ENCODE measurements at regions not wholly inside any gene's neighbourhood (a gene's known extent, or its start where the extent isn't known, plus 50 kb on each side); places are given as distances from the start of the nearest gene placed in this dataset.

GRCh38 chr2:12289120-12289802, 427.5 kb upstream of the TRIB2 start:
- ATAC-seq (ENCODE audit: low read depth) = no peak

DNA sequence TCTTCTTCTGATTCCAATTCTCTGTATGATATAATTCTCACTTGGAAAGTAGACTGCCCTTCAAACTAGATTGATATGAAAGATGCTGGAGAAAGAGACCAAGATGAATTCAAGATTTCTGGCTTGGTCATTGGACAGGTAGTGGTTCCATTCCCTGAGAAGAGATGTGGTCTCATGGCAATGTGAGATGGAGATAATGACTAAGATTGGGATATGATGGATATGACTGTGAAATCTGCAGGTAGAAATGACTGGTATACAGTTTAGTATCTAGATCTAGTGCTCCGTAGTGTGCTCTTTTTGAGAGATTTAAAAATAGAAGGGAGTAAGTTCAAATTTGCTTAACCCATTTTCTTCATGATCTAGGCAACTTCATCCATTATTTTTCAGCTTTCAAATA, 425.4 kb upstream of the TRIB2 start:
- no peak for TF ChIP-seq CTCF (IDR thresholded peaks at IDR 0.05; ENCODE audit: poor library complexity, severe bottlenecking)
- ATAC-seq (ENCODE audit: low read depth) (no peak), DNase-seq (ENCODE audit: low spot score) (no peak)
- H3K27me3 ChIP-seq (ENCODE audit: insufficient read depth, poor library complexity, severe bottlenecking) = no peaks in the 10 kb centered on the region
- H3K9me3 ChIP-seq (ENCODE audit: severe bottlenecking) = no peaks in the 10 kb centered on the region
- H3K4me1 ChIP-seq (ENCODE audit: insufficient read depth, poor library complexity, severe bottlenecking) = peaks cover 14% of the 10 kb centered on the region
- no peak overlapping the region for H3K4me3 ChIP-seq (ENCODE audit: severe bottlenecking)
- H3K27ac ChIP-seq (ENCODE audit: poor library complexity, severe bottlenecking) = no peak overlapping the region
- no peaks in the 10 kb centered on the region for H3K36me3 ChIP-seq (ENCODE audit: low read depth)

More at GRCh38 chr2:12289120-12289802, 427.5 kb upstream of the TRIB2 start:
- no peak overlapping the region for H3K27ac ChIP-seq (ENCODE audit: poor library complexity, severe bottlenecking)
- TF ChIP-seq CTCF (IDR thresholded peaks at IDR 0.05; ENCODE audit: poor library complexity, severe bottlenecking) = no peak
- no peak overlapping the region for H3K4me3 ChIP-seq (ENCODE audit: severe bottlenecking)
- no peaks in the 10 kb centered on the region for H3K27me3 ChIP-seq (ENCODE audit: insufficient read depth, poor library complexity, severe bottlenecking)
- H3K36me3 ChIP-seq (ENCODE audit: low read depth) = no peaks in the 10 kb centered on the region
- DNase-seq (ENCODE audit: low spot score) = no peak
- H3K4me1 ChIP-seq (ENCODE audit: insufficient read depth, poor library complexity, severe bottlenecking) = peaks cover 27% of the 10 kb centered on the region
- H3K9me3 ChIP-seq (ENCODE audit: severe bottlenecking) = peaks cover 4% of the 10 kb centered on the region

DNA sequence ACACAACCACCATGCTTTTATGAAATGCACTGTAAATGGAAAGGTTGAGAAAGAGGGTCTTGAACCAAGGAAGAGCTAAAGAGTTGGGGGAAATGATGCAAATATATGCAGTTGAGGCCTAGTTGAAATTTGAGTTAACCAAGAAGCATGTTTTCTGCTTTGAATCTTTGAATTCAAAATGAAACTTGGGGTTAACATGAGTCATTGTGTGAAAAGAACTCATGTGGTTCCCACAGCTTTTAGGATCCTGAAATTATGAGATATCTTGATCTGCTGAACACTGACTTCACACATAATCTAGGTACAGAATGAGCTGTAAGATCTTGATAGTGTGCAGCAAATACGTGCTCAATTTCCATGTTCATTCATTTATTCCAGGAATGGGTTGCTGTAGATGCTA, 422.9 kb upstream of the TRIB2 start:
- no peaks in the 10 kb centered on the region for H3K36me3 ChIP-seq (ENCODE audit: low read depth)
- H3K4me3 ChIP-seq (ENCODE audit: severe bottlenecking) = no peak overlapping the region
- H3K4me1 ChIP-seq (ENCODE audit: insufficient read depth, poor library complexity, severe bottlenecking) = no peaks in the 10 kb centered on the region
- TF ChIP-seq CTCF (IDR thresholded peaks at IDR 0.05; ENCODE audit: poor library complexity, severe bottlenecking) = no peak
- ATAC-seq (ENCODE audit: low read depth) = no peak
- no peak for DNase-seq (ENCODE audit: low spot score)
- H3K9me3 ChIP-seq (ENCODE audit: severe bottlenecking) = no peaks in the 10 kb centered on the region
- no peaks in the 10 kb centered on the region for H3K27me3 ChIP-seq (ENCODE audit: insufficient read depth, poor library complexity, severe bottlenecking)
- no peak overlapping the region for H3K27ac ChIP-seq (ENCODE audit: poor library complexity, severe bottlenecking)

DNA sequence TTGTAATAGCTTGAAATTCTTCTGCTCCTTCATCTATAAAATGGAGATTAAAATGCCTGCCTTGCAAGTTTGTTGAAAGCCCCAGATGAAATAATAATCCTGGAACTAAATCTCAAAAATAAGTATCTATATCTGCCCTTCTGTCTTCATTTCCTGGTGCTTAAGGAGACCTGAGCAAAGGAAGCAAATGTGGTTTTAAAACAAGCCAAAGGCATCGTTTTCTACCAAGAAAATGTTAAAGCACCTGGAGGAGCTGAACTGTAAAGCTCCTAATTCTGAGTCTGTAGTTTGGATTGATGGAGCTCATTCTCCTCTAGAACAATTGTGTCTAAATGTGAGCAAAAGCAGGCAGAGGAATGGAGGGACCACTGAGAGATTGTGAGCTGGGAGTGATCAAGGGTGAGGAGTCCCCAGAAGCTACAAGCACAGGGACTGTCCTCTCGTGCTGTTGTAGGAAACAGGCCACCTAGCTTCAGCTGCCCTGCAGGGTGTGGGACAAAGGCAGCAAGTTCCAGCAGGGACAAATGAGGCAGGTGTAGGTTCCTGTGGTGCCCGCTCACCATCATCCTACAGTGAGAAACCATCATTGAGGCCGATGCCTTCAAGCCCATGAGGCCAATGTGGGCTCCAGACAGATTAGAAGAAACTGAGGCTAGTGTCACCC, 420.7 kb upstream of the TRIB2 start:
- no peak overlapping the region for H3K27ac ChIP-seq (ENCODE audit: poor library complexity, severe bottlenecking)

More for the DNA sequence above, 420.7 kb upstream of the TRIB2 start:
- DNase-seq (ENCODE audit: low spot score) = no peak
- Histone ChIP-seq H3K9me3 (ENCODE audit: severe bottlenecking) (no peaks in the 10 kb centered on the region), H3K4me3 (ENCODE audit: severe bottlenecking) (no peak overlapping the region), H3K36me3 (ENCODE audit: low read depth) (no peaks in the 10 kb centered on the region), H3K4me1 (ENCODE audit: insufficient read depth, poor library complexity, severe bottlenecking) (peaks cover 12% of the 10 kb centered on the region), H3K27me3 (ENCODE audit: insufficient read depth, poor library complexity, severe bottlenecking) (no peaks in the 10 kb centered on the region)
- TF ChIP-seq CTCF (IDR thresholded peaks at IDR 0.05; ENCODE audit: poor library complexity, severe bottlenecking) = no peak
- no peak for ATAC-seq (ENCODE audit: low read depth)
